Lung (tissue), 11 donors: ENCODE measurements at regions not wholly inside any gene's neighbourhood (a gene's known extent, or its start where the extent isn't known, plus 50 kb on each side); places are given as distances from the start of the nearest gene placed in this dataset.

Experiments used
- ATAC-seq: fragments of 200-7000 bp; cut with Tn5 transposase; one replicate; pipeline ENCODE4 v1.9.1; 2020; ENCODE audit warnings: moderate number of reproducible peaks; ENCODE audit not compliant: insufficient read depth, low FRiP score
- DNase-seq, 3 donors: peaks; one replicate each; pipeline ENCODE4 v3.0.0-alpha.2; 2013 to 2017
- H3K27ac ChIP-seq, 2 donors: one replicate each; pipeline ENCODE4 v1.5.1; 2013; ENCODE audit warnings: mild to moderate bottlenecking in 2 of 2, moderate library complexity in 2 of 2, control low read depth in 1 of 2, inconsistent platforms in 1 of 2, low read depth in 1 of 2, low read length in 1 of 2
- H3K27me3 ChIP-seq, 3 donors: one replicate each; pipeline ENCODE4 v1.5.1; 2013; ENCODE audit warnings: low read length in 2 of 3; ENCODE audit not compliant: control insufficient read depth in 3 of 3, insufficient read depth in 3 of 3
- H3K36me3 ChIP-seq, 4 donors: one replicate each; pipeline ENCODE4 v1.5.1; 2013; ENCODE audit warnings: low read length in 4 of 4, mild to moderate bottlenecking in 1 of 4, moderate library complexity in 1 of 4; ENCODE audit not compliant: control insufficient read depth in 4 of 4, insufficient read depth in 4 of 4
- H3K4me1 ChIP-seq, 5 donors: one replicate each; pipeline ENCODE4 v1.5.1; 2013; ENCODE audit warnings: low read length in 5 of 5, mild to moderate bottlenecking in 2 of 5, moderate library complexity in 1 of 5; ENCODE audit not compliant: control insufficient read depth in 5 of 5, insufficient read depth in 5 of 5
- H3K4me3 ChIP-seq: one replicate; pipeline ENCODE4 v1.5.1; 2013; ENCODE audit warnings: mild to moderate bottlenecking, control low read depth, moderate library complexity
- H3K9ac ChIP-seq, 2 donors: one replicate each; pipeline ENCODE4 v1.5.1; 2013; ENCODE audit warnings: low read length in 2 of 2, control low read depth in 1 of 2; ENCODE audit not compliant: insufficient read depth in 1 of 2
- H3K9me3 ChIP-seq, 4 donors: one replicate each; pipeline ENCODE4 v1.5.1; 2013; ENCODE audit warnings: low read length in 3 of 4, mild to moderate bottlenecking in 1 of 4, moderate library complexity in 1 of 4; ENCODE audit not compliant: control insufficient read depth in 4 of 4, insufficient read depth in 3 of 4
- CTCF ChIP-seq: IDR thresholded peaks from 2 replicates; pipeline ENCODE4 v1.5.1; 2012; ENCODE audit warnings: mild to moderate bottlenecking; ENCODE audit errors: control extremely low read depth, extremely low read depth
- WGBS, 2 donors: extraction: QIAGEN DNeasy Blood & Tissue Kit; methylation state at CpG; one replicate each; pipeline ENCODE4 v1.1.7; 2013; 5-methylcytosine and 5-hydroxymethylcytosine counted together
- donor health status: control.
- donor health status: control.
- donor health status: Bipolar disorder and iron deficiency.
- donor health status: healthy.
- donor health status: DM: yes; HTN: yes; CAD: no.

GRCh38 chr1:209207701-209208286, 375.7 kb upstream of the CAMK1G start:
- no peaks in the 10 kb centered on the region for H3K36me3 ChIP-seq
- peak; percentile 3 for TF ChIP-seq CTCF
- DNase-seq (peak; percentile 86 to 91 (median 87)), ATAC-seq (peak; percentile 59)
- 2 to 4% methylated on average over 31 of the region's 31 CpGs for WGBS, 2 donors
- peak overlapping the region; percentile 27 to 79 for H3K9ac ChIP-seq
- H3K4me1 ChIP-seq, result peaks cover 0 to 28% (median 4%) of the 10 kb centered on the region in 5 donors
- H3K27me3 ChIP-seq, result peaks cover 0 to 10% (median 7%) of the 10 kb centered on the region in 3 donors
- no peak overlapping the region for H3K27ac ChIP-seq
- H3K9me3 ChIP-seq, result peaks cover 0 to 2% (median 0%) of the 10 kb centered on the region in 4 donors
- no peak overlapping the region for H3K4me3 ChIP-seq

DNA sequence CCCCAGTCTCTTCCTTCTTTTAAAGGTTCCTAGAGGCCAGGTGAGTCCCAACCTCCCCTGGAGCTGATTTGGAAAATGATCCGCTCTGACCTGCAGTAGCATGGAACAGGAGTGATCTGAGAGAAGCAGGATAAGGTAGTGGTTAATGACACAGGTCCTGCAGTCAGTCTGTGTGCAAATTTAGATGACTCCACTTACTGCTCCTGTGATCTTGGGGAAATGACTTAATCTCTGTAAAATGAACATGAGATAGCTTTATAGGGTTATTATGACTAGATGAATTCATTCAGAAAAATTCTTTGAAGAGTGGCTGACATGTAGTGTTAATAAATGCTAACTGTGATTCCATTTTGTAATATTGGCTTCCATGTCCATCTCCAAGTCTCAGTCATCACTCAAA, 374.9 kb upstream of the CAMK1G start:
- peaks cover 0 to 26% (median 4%) of the 10 kb centered on the region in 5 donors for H3K4me1 ChIP-seq
- DNase-seq (no peak), ATAC-seq (no peak)
- H3K36me3 ChIP-seq, result no peaks in the 10 kb centered on the region
- no peak for TF ChIP-seq CTCF
- H3K27ac ChIP-seq, result no peak overlapping the region
- H3K4me3 ChIP-seq, result no peak overlapping the region
- 81 to 96% methylated on average over 1 of the region's 1 CpG for WGBS, 2 donors
- H3K27me3 ChIP-seq, result peaks cover 0 to 10% (median 7%) of the 10 kb centered on the region in 3 donors
- no peak overlapping the region for H3K9ac ChIP-seq
- peaks cover 0 to 2% (median 0%) of the 10 kb centered on the region in 4 donors for H3K9me3 ChIP-seq

DNA sequence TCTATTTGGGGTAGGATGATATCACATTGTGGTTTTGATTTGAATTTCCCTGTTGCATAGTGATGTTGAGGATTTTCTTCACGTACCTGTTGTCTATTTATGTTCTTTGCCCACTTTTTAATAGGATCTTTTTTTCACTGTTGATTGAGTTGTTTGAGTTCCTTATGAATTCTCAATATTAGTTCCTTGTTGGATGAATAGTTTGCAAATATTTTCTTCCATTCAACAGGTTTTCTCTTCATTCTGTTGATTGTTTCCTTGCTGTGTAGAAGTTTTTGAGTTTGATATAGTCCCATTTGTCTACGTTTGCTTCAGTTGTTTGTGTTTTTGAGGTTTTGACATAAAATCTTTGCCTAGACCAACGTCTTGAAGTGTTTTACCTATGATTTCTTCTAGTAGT, 369.5 kb upstream of the CAMK1G start:
- Histone ChIP-seq H3K9ac (no peak overlapping the region), H3K27ac (no peak overlapping the region), H3K9me3 (peaks cover 0 to 10% (median 2%) of the 10 kb centered on the region in 4 donors), H3K4me3 (no peak overlapping the region), H3K4me1 (peaks cover 0 to 3% (median 0%) of the 10 kb centered on the region in 5 donors), H3K27me3 (peaks cover 0 to 7% (median 2%) of the 10 kb centered on the region in 3 donors), H3K36me3 (no peaks in the 10 kb centered on the region)
- WGBS, 2 donors, result 74 to 77% methylated on average over 3 of the region's 3 CpGs
- no peak for ATAC-seq
- DNase-seq, result no peak
- no peak for TF ChIP-seq CTCF

DNA sequence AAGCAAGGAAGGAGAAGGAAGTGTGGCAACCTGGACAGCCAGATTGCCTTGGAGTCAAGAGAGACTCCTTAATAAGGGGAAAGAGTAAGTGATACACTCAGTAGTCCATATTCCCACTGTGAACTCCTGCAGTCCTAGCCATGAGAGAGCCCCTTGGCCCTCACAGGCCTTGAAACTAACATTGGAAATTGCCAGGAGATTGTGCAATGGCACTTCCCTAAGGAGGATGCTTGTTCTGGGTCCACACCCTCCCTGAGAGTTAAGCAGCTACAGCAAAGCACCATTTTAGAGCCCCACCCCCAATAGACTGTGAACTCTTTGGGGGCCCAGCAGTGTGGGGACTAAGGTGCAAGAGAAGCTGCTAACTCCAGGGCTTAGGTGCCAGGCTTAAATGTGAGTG, 367.7 kb upstream of the CAMK1G start:
- Histone ChIP-seq H3K9me3 (peaks cover 0 to 10% (median 2%) of the 10 kb centered on the region in 4 donors), H3K27ac (no peak overlapping the region), H3K9ac (no peak overlapping the region), H3K27me3 (peaks cover 0 to 3% (median 0%) of the 10 kb centered on the region in 3 donors), H3K4me1 (peaks cover 0 to 9% (median 5%) of the 10 kb centered on the region in 5 donors), H3K4me3 (no peak overlapping the region), H3K36me3 (no peaks in the 10 kb centered on the region)
- ATAC-seq, result no peak
- TF ChIP-seq CTCF, result no peak
- DNase-seq, result no peak
